GM12878 (cell line): ENCODE measurements at regions not wholly inside any gene's neighbourhood (a gene's known extent, or its start where the extent isn't known, plus 50 kb on each side); places are given as distances from the start of the nearest gene placed in this dataset.

Source experiments
- ATAC-seq: fragments of 200-7000 bp; cut with Tn5 transposase; 3 replicates; pipeline ENCODE4 v1.9.1; 2020; ENCODE audit warnings: mild to moderate bottlenecking, moderate library complexity
- BruUV-seq: library from RNA; stranded (reverse); fragments of 400-500 nt; replicated peaks from 2 replicates; lab custom pipeline; 2021; lab: Mats Ljungman, UMichigan
- CTCF ChIA-PET: fragments of 300-600 bp; sonication (Branson Sonifier 250); formaldehyde crosslinking; extraction: SDS; loops from one replicate; lab custom pipeline; 2021; ENCODE audit warnings: inconsistent platforms; lab: Yijun Ruan, JAX
- POLR2A ChIA-PET: fragments of 350-600 bp; formaldehyde crosslinking; extraction: SDS; loops from one replicate; lab custom pipeline; 2021; ENCODE audit warnings: inconsistent platforms; lab: Charles Lee
- RAD21 ChIA-PET: fragments of 300-600 bp; sonication (Branson Sonifier 250); formaldehyde crosslinking; loops from one replicate; lab custom pipeline; 2023; ENCODE audit warnings: antibody characterized with exemption; ENCODE audit not compliant: unreplicated experiment; lab: Charles Lee
- SMC1A ChIA-PET: fragments of 300-600 bp; sonication (Branson Sonifier 250); formaldehyde crosslinking; loops from one replicate; lab custom pipeline; 2023; ENCODE audit not compliant: unreplicated experiment, uncharacterized antibody; lab: Charles Lee
- DNase-seq: peaks from one replicate; pipeline ENCODE4 v3.0.0-alpha.2; 2011; ENCODE audit warnings: low read depth, low spot score
- FAIRE-seq: peaks from 3 replicates; lab custom pipeline; 2011; peaks lifted over from hg19 to GRCh38; lab: Jason Lieb, UNC
- H2AFZ ChIP-seq: 2 replicates; pipeline ENCODE4 v1.6.0; 2011; ENCODE audit warnings: low read depth, low read length, control low read depth; ENCODE audit not compliant: control insufficient read depth
- H3K27ac ChIP-seq: 2 replicates; pipeline ENCODE4 v1.5.1; 2011; ENCODE audit warnings: control low read depth; ENCODE audit not compliant: control insufficient read depth, insufficient read depth
- H3K27me3 ChIP-seq, 2 experiments: replicated peaks in 1 of 2; 2 replicates each; pipeline versions ENCODE4 v1.6.0 to v1.6.1; 2011; ENCODE audit warnings: low read length in 1 of 2; ENCODE audit not compliant: control insufficient read depth in 2 of 2, insufficient read depth in 2 of 2
- H3K36me3 ChIP-seq, 2 experiments: 2 replicates each; pipeline ENCODE4 v1.5.1; 2011; ENCODE audit warnings: low read length in 1 of 2; ENCODE audit not compliant: control insufficient read depth in 2 of 2, insufficient read depth in 2 of 2
- H3K4me1 ChIP-seq: 2 replicates; pipeline ENCODE4 v1.6.1; 2011; ENCODE audit warnings: mild to moderate bottlenecking, low read length, moderate library complexity, mixed read lengths; ENCODE audit not compliant: control insufficient read depth, insufficient read depth
- H3K4me2 ChIP-seq: 2 replicates; pipeline ENCODE4 v1.6.0; 2011; ENCODE audit warnings: control low read depth; ENCODE audit not compliant: control insufficient read depth, insufficient read depth
- H3K4me3 ChIP-seq: fragments of 200-600 bp; sonication (generic); 2 replicates; pipeline ENCODE4 v1.5.1; 2016
- H3K79me2 ChIP-seq: 2 replicates; pipeline ENCODE4 v1.6.0; 2011; ENCODE audit warnings: low read length; ENCODE audit not compliant: control insufficient read depth, insufficient read depth
- H3K9ac ChIP-seq: 2 replicates; pipeline ENCODE4 v1.8.0; 2011; ENCODE audit warnings: low read length, control low read depth, mixed read lengths; ENCODE audit not compliant: control insufficient read depth, insufficient read depth
- H3K9me3 ChIP-seq: replicated peaks from 3 replicates; pipeline ENCODE4 v1.5.1; 2011; ENCODE audit warnings: mild to moderate bottlenecking, low read length; ENCODE audit not compliant: control insufficient read depth, insufficient read depth
- H4K20me1 ChIP-seq: 2 replicates; pipeline ENCODE4 v1.6.0; 2011; ENCODE audit not compliant: control insufficient read depth, insufficient read depth
- BACH1 ChIP-seq: fragments of 450-650 bp; IDR thresholded peaks from 2 replicates; pipeline ENCODE4 v1.6.1; 2017; ENCODE audit warnings: mild to moderate bottlenecking, borderline replicate concordance
- CREB1 ChIP-seq: IDR thresholded peaks from 2 replicates; pipeline ENCODE4 v1.6.1; 2012; ENCODE audit warnings: low read depth, mild to moderate bottlenecking, inconsistent platforms
- E4F1 ChIP-seq: fragments of 450-650 bp; IDR thresholded peaks from 2 replicates; pipeline ENCODE4 v1.6.1; 2018; ENCODE audit warnings: borderline replicate concordance, mild to moderate bottlenecking; ENCODE audit not compliant: partially characterized antibody
- GATAD2B ChIP-seq: fragments of 450-650 bp; conservative IDR thresholded peaks from 2 replicates; pipeline ENCODE4 v1.6.1; 2017; ENCODE audit warnings: low read depth, mild to moderate bottlenecking, moderate library complexity
- HDAC6 ChIP-seq: fragments of 200-600 bp; sonication (generic); IDR thresholded peaks from one replicate; pipeline ENCODE4 v1.8.0; 2017; ENCODE audit warnings: antibody characterized with exemption; ENCODE audit not compliant: unreplicated experiment
- KDM1A ChIP-seq: fragments of 200-600 bp; sonication (generic); IDR thresholded peaks from 2 replicates; pipeline ENCODE4 v1.6.1; 2016; ENCODE audit warnings: borderline replicate concordance
- NFXL1 ChIP-seq: fragments of 450-650 bp; IDR thresholded peaks from 2 replicates; pipeline ENCODE4 v1.6.1; 2017; ENCODE audit warnings: antibody characterized with exemption, mild to moderate bottlenecking, borderline replicate concordance
- NR2F1 ChIP-seq: fragments of 450-650 bp; conservative IDR thresholded peaks from 2 replicates; pipeline ENCODE4 v1.6.1; 2017; ENCODE audit warnings: mild to moderate bottlenecking
- WGBS: methylation state at CpG from one replicate; pipeline ENCODE4 v1.1.6; 2016; ENCODE audit warnings: low lambda C conversion rate; ENCODE audit not compliant: insufficient replicate concordance, insufficient coverage; ENCODE audit errors: missing lambda C conversion rate; 5-methylcytosine and 5-hydroxymethylcytosine counted together
- in situ Hi-C: fragments of 300-500 bp; cut with MboI; formaldehyde crosslinking; loops from 9 replicates; pipeline ENCODE4 v1.14.3; 2018; ENCODE audit warnings: mixed read lengths
- intact Hi-C: fragments of 100-400 bp; cut with micrococcal nuclease; formaldehyde crosslinking; loops from one replicate; pipeline ENCODE4 v1.14.2; 2022; ENCODE audit not compliant: unreplicated experiment

DNA sequence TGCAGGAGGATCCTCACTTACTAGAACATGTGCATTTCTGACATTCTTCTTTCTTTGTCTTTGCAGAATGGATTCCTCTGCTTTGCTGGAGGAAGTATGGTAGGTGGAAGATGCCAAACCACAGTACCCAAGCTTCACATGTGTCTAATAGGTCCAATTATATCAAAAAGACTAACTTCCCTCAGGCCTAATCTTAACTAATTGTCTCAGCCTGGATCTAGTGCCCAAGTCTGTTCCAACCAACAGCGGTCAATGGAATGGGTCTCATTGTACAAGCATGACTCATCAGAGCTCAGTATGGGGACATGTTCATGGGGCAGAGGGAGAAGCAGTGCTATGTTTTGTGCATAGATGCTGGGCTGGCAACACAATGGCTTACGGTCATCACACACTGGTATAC, 81.6 kb upstream of the CSNK1A1L start:
- Histone ChIP-seq H3K4me1 (no peaks in the 10 kb centered on the region), H3K79me2 (no peaks in the 10 kb centered on the region)
- RAD21 ChIA-PET: no interaction called here
- in situ Hi-C loops: no loop called here
- CTCF ChIA-PET: no interaction called here
- intact Hi-C loops: loop anchor here (10.0 kb wide), 1 partner anchor 58 kb away; no protein-coding TSS in a partner anchor
- TF ChIP-seq CREB1: no peak
- TF ChIP-seq HDAC6: no peak
- TF ChIP-seq E4F1: no peak
- no peak for TF ChIP-seq NFXL1
- TF ChIP-seq GATAD2B: no peak
- TF ChIP-seq NR2F1: no peak
- TF ChIP-seq KDM1A: no peak
- no peak for TF ChIP-seq BACH1
- TF ChIP-seq, all 136 proteins: peak for 0
- SMC1A ChIA-PET: interaction anchor here (1.3 kb wide), 1 partner anchor 14 kb away, joined by 3 read pairs; no protein-coding TSS in a partner anchor
- Histone ChIP-seq H3K4me2 (no peak overlapping the region), H3K36me3 (no peaks in the 10 kb centered on the region), H3K9me3 (no peaks in the 10 kb centered on the region), H3K9ac (no peak overlapping the region), H3K27me3 (no peaks in the 10 kb centered on the region), H2AFZ (no peak overlapping the region), H3K27ac (no peak overlapping the region), H4K20me1 (no peaks in the 10 kb centered on the region), H3K4me3 (no peak overlapping the region)
- DNase-seq (no peak), ATAC-seq (no peak), FAIRE-seq (no peak)
- no TSS peak for BruUV-seq
- WGBS: 53% methylated on average over 2 of the region's 2 CpGs
- POLR2A ChIA-PET: no interaction called here
